Adrenal gland (tissue), 9 donors: ENCODE measurements at regions not wholly inside any gene's neighbourhood (a gene's known extent, or its start where the extent isn't known, plus 50 kb on each side); places are given as distances from the start of the nearest gene placed in this dataset.

ENCODE experiments used
- DNase-seq, 7 donors: peaks; one replicate each; pipeline ENCODE4 v3.0.0-alpha.2; 2019 to 2020
- H3K27ac ChIP-seq, 5 donors: fragments of 200-600 bp; sonication (generic) in 4 of 5; 1 replicate in 3 of 5; 2 replicates in 2 of 5; pipeline versions ENCODE4 v1.5.1 to v1.8.0; 2016 to 2020; ENCODE audit warnings: mild to moderate bottlenecking in 1 of 5
- H3K27me3 ChIP-seq: fragments of 200-600 bp; 2 replicates; pipeline ENCODE4 v1.8.0; 2021
- H3K36me3 ChIP-seq, 2 donors: fragments of 200-600 bp; replicated peaks in 1 of 2; 1 replicate in 1 of 2; 2 replicates in 1 of 2; pipeline versions ENCODE4 v1.5.1 to v1.8.0; 2018 to 2022
- H3K4me1 ChIP-seq, 2 donors: fragments of 200-600 bp; replicated peaks in 1 of 2; 1 replicate in 1 of 2; 2 replicates in 1 of 2; pipeline versions ENCODE4 v1.5.1 to v1.8.0; 2018 to 2021
- H3K4me3 ChIP-seq, 4 donors: fragments of 200-600 bp; sonication (generic) in 3 of 4; one replicate each; pipeline ENCODE4 v1.5.1; 2016 to 2018
- H3K9me3 ChIP-seq, 3 donors: fragments of 200-600 bp; sonication (generic) in 1 of 3; replicated peaks in 1 of 3; 1 replicate in 2 of 3; 2 replicates in 1 of 3; pipeline versions ENCODE4 v1.5.1 to v1.8.0; 2016 to 2021
- CTCF ChIP-seq, 6 experiments: fragments of 450-650 bp in 4 of 6; fragments of 200-600 bp in 2 of 6; sonication (generic) in 1 of 6; IDR thresholded peaks; 1 replicate in 5 of 6; 2 replicates in 1 of 6; pipeline versions ENCODE4 v1.5.1 to v1.8.0; 2016 to 2021; ENCODE audit warnings: antibody characterized with exemption in 6 of 6, mild to moderate bottlenecking in 2 of 6, moderate library complexity in 1 of 6
- POLR2A ChIP-seq, 2 donors: fragments of 450-650 bp; IDR thresholded peaks; one replicate each; pipeline ENCODE4 v1.6.1; 2017; ENCODE audit warnings: antibody characterized with exemption in 2 of 2, mild to moderate bottlenecking in 2 of 2, moderate library complexity in 1 of 2
- WGBS, 4 donors: extraction: QIAGEN DNeasy Blood & Tissue Kit in 2 of 4; methylation state at CpG; one replicate each; pipeline versions ENCODE4 v1.1.5 to v1.1.7; 2013 to 2017; 5-methylcytosine and 5-hydroxymethylcytosine counted together
- intact Hi-C, 2 donors: fragments of 100-400 bp; cut with DNase I; formaldehyde crosslinking; loops; one replicate each; pipeline versions ENCODE4 v1.14.1 to v1.15.0; 2022 to 2023
- donor health status: healthy with polysubstance abuse.
- donor health status: Bipolar disorder and iron deficiency.
- donor health status: DM: yes; HTN: yes; CAD: no.
- donor health status: DM: no; HTN: no; CAD: no.
- donor health status: DM: no; HTN: no; CAD: no.

- TF ChIP-seq POLR2A (IDR thresholded peaks at IDR 0.05), result no peak
- no peak for TF ChIP-seq CTCF (IDR thresholded peaks at IDR 0.05)
- H3K36me3 ChIP-seq, result no peaks in the 10 kb centered on the region
- intact Hi-C loops, result no loop called here
- no peak overlapping the region for H3K4me3 ChIP-seq
- H3K27me3 ChIP-seq, result no peaks in the 10 kb centered on the region
- no peak overlapping the region for H3K27ac ChIP-seq
- WGBS, 4 donors, result 59 to 68% (median 60%) methylated on average over 5 of the region's 5 CpGs
- H3K4me1 ChIP-seq, result no peaks in the 10 kb centered on the region
- H3K9me3 ChIP-seq, result no peaks in the 10 kb centered on the region
- DNase-seq, result no peak
Measured at GRCh38 chr16:54475019-54475601, 188.5 kb upstream of the IRX3 start.

- no peak for DNase-seq
- TF ChIP-seq POLR2A (IDR thresholded peaks at IDR 0.05) (no peak), CTCF (IDR thresholded peaks at IDR 0.05) (no peak)
- no peaks in the 10 kb centered on the region for H3K27me3 ChIP-seq
- no peaks in the 10 kb centered on the region for H3K36me3 ChIP-seq
- no peaks in the 10 kb centered on the region for H3K9me3 ChIP-seq
- intact Hi-C loops, result no loop called here
- no peaks in the 10 kb centered on the region for H3K4me1 ChIP-seq
- WGBS, 4 donors, result 70 to 84% (median 71%) methylated on average over 8 of the region's 8 CpGs
- H3K27ac ChIP-seq, result no peak overlapping the region
- H3K4me3 ChIP-seq, result no peak overlapping the region
Measured at GRCh38 chr16:54473226-54473993, 186.8 kb upstream of the IRX3 start.

GRCh38 chr16:54467398-54467797 is 180.8 kb upstream of the IRX3 start:
- TF ChIP-seq POLR2A (IDR thresholded peaks at IDR 0.05) (no peak), CTCF (IDR thresholded peaks at IDR 0.05) (no peak)
- intact Hi-C loops, result no loop called here

GRCh38 chr16:54466233-54466632 is 179.6 kb upstream of the IRX3 start:
- no peaks in the 10 kb centered on the region for H3K4me1 ChIP-seq
- WGBS, 4 donors, result 72 to 88% (median 79%) methylated on average over 3 of the region's 3 CpGs
- DNase-seq, result no peak
- H3K36me3 ChIP-seq, result no peaks in the 10 kb centered on the region
- no peak overlapping the region for H3K4me3 ChIP-seq
- no peaks in the 10 kb centered on the region for H3K27me3 ChIP-seq
- H3K27ac ChIP-seq, result no peak overlapping the region
- intact Hi-C loops, result no loop called here
- TF ChIP-seq CTCF (IDR thresholded peaks at IDR 0.05), result no peak
- TF ChIP-seq POLR2A (IDR thresholded peaks at IDR 0.05), result no peak
- H3K9me3 ChIP-seq, result no peaks in the 10 kb centered on the region

More at GRCh38 chr16:54467398-54467797, 180.8 kb upstream of the IRX3 start:
- 74 to 92% (median 78%) methylated on average over 2 of the region's 2 CpGs for WGBS, 4 donors
- no peak overlapping the region for H3K4me3 ChIP-seq
- no peaks in the 10 kb centered on the region for H3K4me1 ChIP-seq
- H3K27ac ChIP-seq, result no peak overlapping the region
- H3K9me3 ChIP-seq, result no peaks in the 10 kb centered on the region
- no peaks in the 10 kb centered on the region for H3K27me3 ChIP-seq
- H3K36me3 ChIP-seq, result no peaks in the 10 kb centered on the region
- DNase-seq, result no peak
